HG02571 (cell line): ENCODE measurements at regions not wholly inside any gene's neighbourhood (a gene's known extent, or its start where the extent isn't known, plus 50 kb on each side); places are given as distances from the start of the nearest gene placed in this dataset.
"Not testable (repeated sequence)": the region's sequence is repeated elsewhere in the genome, so short reads cannot be mapped to it uniquely, and the experiment has no call there.

Experiments
- ATAC-seq: cut with Tn5 transposase; IDR thresholded peaks from one replicate; pipeline ENCODE4 v1.9.1; 2021; ENCODE audit warnings: mild to moderate bottlenecking, moderate library complexity; ENCODE audit not compliant: unreplicated experiment

- ATAC-seq, result no peak
Observed at GRCh38 chr9:89670801-89671434, 66.1 kb downstream of the GADD45G start.

- ATAC-seq, result no peak
Observed at GRCh38 chr9:89674667-89675057, 69.8 kb downstream of the GADD45G start.

DNA sequence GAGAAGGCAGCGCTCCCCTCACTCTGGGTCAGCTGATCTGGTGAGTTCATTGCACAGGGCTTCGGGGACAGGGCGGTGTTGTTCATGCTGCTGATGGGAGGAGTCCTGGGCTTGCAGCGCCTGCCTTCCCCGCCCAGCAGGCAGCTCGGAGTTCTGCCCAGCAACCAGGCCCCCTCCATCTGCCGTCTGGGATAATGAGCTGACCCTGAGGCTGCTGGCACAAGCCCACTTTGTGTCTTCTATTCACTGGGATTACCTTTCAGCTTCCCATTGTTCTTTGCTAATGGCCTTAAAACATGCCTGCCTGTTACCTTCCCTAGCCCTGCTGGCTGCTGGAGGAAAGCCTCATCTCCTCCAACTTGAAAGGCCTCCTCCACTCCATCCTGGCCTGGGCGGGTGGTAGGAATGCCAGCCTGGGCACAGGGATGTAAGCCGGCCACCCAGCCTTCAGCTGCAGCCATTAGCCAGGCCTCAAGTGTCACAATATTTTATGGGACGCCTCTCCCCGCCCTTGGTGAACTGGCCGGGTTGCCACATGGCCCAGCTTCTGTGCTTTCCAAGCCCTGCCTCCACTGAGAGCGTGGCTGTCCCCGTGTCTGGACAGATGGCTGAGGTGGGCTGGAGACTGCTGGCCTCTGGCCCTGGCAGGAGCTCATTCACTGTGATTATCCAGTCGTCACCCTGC, 70.4 kb downstream of the GADD45G start:
- no peak for ATAC-seq

- no peak for ATAC-seq
Observed at GRCh38 chr9:89676281-89676680, 71.5 kb downstream of the GADD45G start.

DNA sequence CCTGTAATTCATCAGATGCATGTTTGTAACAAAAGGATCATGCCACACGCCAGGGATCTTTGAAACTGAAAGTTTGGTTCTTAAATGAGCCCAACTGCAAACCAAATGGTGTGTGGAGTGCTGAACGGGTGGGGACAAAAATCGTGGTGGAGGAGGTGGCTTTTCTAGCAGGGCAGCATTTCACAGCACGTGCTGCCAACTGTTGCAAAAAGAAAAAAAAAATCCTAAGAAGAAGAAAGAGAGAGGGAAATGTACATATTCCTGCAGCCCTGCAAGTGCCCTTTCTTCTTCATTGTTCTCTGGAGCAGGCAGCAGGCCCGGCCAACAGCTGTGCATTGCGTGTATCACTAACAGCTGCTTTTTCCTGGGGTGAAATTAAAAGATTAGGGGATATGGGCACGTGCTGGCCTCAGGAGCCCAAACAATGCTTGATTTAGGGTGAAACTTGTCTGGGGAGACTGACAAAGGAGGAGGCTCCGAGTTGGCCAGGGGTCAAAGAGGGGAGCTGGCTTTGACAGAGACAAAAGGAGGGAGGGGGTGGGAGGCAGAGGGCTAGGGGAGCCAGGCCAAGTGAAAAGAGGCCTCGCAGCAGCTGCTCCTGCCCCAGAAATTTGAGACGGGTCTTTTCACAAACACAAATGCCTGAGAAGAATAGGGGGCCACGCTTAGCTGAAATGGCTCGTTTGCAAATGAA, 73.0 kb downstream of the GADD45G start:
- no peak for ATAC-seq

DNA sequence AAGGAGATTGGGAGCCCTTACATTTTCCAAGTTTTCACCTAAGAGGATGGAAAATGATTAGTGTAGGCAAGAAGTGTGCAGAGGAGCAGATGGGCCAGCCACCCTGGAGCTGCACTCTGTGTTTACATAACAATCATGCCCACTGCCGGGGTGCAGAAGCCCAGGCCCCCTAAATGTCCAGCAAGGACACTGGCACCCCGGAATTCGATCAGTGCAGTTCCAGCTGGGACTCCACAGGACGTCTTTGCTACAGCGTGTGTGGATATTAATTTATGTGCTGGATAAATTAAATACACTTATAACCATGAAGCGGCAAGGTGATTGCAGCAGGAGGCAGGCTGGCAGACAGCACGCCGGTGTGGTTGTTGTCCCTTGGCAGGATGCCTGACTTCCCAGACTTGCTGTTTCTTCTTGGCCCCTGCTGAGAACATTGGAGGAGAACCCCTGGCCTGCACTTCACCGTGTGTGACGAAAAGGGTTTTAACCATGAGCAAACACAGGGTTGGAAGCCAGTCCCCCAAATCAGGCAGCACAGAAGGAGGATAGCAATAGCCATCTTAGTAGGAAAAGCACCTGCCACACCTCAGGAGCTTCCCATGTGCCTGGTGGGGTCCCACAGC, 73.7 kb downstream of the GADD45G start:
- ATAC-seq, result no peak

GRCh38 chr9:89679016-89679415, 74.2 kb downstream of the GADD45G start:
- ATAC-seq, result no peak

DNA sequence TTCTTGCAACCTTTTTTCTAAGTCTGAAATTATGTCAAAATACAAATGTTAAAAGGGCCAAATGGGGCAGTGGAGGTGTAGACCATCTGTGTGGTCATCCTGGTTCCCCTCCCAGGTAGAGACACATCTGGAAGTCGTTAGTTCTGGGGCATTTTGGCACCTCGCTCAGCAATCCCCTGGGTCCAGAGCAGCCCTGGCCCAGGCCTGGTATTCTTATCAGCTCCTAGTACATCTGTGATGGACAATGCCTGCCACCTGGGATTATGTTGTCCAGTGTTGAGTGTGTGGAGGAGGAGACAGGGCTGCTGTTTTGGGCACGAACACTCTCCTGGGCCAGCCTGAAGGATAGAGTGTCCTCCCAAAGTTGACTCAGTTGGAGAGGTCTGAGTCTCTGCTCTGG, 74.8 kb downstream of the GADD45G start:
- ATAC-seq, result no peak

DNA sequence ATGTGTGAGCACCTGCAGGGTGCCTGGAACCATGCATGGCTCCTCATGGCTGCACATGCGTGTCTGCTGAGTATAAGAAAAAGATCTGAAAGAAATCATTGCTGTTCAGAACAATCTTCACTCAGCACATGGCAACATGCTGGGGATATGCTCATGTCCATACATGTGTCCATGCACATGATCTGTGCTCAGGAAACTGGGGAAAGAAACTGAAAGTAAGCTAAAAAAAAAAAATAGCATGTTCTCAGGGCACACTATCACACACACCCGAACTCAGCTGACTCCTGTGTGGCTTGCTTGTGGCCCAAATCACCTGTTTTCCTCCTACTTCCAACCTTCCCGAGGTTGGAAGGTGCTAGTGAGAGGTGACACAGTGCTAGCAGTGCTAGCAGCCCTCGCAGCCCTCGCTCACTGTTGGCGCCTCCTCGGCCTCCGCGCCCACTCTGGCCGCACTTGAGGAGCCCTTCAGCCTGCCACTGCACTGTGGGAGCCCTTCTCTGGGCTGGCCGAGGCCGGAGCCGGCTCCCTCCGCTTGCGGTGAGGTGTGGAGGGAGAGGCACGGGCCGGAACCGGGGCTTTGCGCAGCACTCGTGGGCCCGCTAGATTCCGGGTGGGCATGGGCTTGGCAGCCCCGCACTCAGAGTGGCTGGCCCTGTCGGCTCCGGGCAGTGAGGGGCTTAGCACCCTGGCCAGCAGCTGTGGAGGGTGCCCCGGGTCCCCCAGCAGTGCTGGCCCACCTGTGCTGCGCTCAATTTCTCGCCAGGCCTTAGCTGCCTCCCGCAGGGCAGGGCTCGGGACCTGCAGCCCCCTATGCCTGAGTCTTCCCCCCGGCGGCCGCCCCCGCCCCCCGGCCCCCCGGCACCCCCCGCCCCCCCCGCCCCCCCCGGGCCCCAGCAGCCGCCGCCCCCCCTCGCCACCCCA, 76.0 kb downstream of the GADD45G start:
- no peak for ATAC-seq

- ATAC-seq, result not testable (repeated sequence)
Observed at GRCh38 chr9:89681468-89681859, 76.7 kb downstream of the GADD45G start.

GRCh38 chr9:89683626-89684025, 78.8 kb downstream of the GADD45G start:
- no peak for ATAC-seq

- no peak for ATAC-seq
Observed at GRCh38 chr9:89684218-89684617, 79.4 kb downstream of the GADD45G start.

DNA sequence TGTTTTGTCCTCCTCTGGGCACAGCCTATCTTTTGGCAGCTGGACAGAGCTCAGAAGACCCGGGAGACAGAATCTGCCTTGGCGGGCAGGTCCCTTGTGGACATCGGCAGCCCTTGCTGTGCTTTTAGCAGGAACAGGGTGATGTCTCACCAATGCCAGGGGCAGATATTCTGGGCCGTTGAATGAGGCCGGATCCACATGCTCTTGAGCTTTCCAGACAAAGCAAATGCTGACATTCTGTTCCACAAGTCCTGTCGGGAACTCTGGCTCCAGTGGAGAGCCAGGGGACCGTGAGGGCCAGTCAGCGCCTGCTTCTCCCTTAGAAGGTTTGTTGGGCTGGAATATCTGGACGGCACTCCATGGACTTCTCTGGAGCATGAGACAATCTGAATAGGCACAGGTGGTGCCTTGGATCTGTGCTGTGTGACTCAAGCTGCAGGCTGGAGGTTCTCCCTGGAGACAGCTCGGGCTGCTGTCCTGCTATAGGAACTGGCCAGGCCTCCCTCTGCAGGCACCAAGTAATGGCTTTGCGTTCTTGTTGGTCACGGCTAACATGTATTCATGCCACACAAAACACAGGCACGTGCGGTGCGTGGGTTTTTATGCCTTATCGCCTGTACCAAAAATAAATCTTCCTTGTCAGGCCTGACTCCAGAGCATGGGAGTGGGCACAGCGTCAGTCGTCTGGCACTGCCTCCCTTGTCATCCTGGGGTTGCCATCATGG, 80.3 kb downstream of the GADD45G start:
- no peak for ATAC-seq

DNA sequence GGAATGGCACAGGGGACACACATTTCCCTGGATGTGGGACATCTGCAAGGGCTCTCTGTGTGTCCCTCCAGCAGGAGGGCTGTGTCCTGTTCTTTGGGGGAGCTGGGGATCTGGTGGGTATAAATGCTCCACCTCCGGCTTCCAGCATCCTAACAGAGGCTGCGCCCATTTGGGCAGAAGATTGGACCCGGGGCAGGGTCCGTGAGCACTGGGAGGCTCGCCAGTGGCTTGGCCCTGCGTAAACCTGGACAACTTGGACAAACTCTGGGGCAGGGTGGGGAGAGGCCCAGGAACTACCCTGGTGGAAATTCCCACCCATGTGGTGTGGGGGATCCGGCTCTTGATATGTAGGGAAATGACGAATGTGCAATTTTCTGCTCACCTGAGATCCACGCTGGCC, 80.9 kb downstream of the GADD45G start:
- ATAC-seq, result no peak

- ATAC-seq, result no peak
Observed at GRCh38 chr9:89686126-89686525, 81.3 kb downstream of the GADD45G start.

DNA sequence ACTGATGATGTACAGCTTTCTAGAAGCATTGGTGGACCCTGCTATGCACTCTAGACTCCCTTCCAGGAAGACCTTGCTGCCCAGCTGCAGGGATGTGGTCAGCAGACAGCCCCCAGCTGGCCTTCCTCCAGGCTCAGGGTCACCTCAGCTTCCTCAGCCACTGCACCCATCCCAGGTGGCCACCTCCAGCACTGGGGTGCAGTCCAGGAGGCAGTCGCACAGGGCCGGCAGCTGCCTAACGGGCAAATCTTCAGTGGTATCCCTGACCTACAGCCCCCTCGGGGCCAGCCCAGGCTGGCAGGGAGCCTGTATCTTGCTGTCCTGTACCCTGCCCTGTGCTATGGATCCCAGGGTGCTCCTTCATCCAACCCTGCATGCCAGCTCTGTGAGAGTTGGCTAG, 81.8 kb downstream of the GADD45G start:
- ATAC-seq, result no peak

- ATAC-seq, result no peak
Observed at GRCh38 chr9:89687188-89687587, 82.4 kb downstream of the GADD45G start.

DNA sequence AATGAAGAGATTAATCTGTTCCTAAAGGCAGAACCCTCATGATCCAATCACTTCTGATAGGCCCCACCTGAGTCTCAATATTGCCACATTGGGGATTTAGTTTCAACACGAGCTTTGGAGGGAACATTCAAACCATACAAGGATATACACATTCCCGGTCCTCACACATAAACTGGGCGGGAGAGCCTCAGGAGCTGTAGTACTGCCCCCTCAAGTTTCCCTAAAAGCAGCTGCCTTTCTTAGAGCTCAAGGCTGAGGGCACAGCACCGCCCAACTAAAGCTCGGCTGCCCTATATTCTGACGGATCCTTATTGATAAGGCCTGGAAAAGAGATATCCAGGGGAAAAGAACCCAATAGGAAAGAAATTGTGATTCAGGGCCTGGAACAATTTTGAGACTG, 83.0 kb downstream of the GADD45G start:
- ATAC-seq, result no peak

DNA sequence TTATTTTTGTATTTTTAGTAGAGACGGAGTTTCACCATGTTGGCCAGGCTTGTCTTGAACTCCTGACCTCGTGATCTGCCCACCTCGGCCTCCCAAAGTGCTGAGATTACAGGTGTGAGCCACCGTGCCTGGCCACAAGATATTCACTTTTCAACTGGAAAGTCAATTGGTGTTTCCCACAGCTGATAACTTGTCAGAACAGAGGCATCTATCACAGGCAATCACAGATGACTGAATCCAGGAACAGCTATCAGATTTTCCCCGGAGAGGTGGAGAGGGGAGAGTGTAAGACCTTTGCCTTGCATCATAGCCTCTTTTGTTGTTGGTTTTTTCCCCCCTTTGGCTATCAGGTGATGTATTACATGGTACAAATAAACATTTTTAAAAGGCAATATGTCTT, 84.5 kb downstream of the GADD45G start:
- ATAC-seq, result not testable (repeated sequence)

- ATAC-seq, result peak; percentile 91
Observed at GRCh38 chr9:89690334-89690912, 85.6 kb downstream of the GADD45G start.
